SU-DHL-6 (cell line): ENCODE measurements at regions not wholly inside any gene's neighbourhood (a gene's known extent, or its start where the extent isn't known, plus 50 kb on each side); places are given as distances from the start of the nearest gene placed in this dataset.

Source experiments
- H2AFZ ChIP-seq: fragments of 200-600 bp; sonication (generic); 2 replicates; pipeline ENCODE4 v1.6.1; 2014; ENCODE audit warnings: low read depth, mild to moderate bottlenecking, moderate library complexity, mixed read lengths, antibody characterized with exemption, low read length; ENCODE audit not compliant: severe bottlenecking
- H3F3A ChIP-seq: fragments of 200-600 bp; shearing (Covaris generic); 2 replicates; pipeline ENCODE4 v1.6.0; 2016; ENCODE audit warnings: antibody characterized with exemption, mild to moderate bottlenecking; ENCODE audit not compliant: insufficient read depth
- H3K27ac ChIP-seq: fragments of 200-600 bp; sonication (generic); 2 replicates; pipeline ENCODE4 v1.5.1; 2016; ENCODE audit warnings: low read depth, mild to moderate bottlenecking, low read length, moderate library complexity, mixed read lengths
- H3K27me3 ChIP-seq: fragments of 200-600 bp; sonication (generic), shearing (Covaris generic); 2 replicates; pipeline ENCODE4 v1.6.0; 2014; ENCODE audit warnings: mild to moderate bottlenecking, low read length
- H3K36me3 ChIP-seq: fragments of 200-600 bp; sonication (generic); 2 replicates; pipeline ENCODE4 v1.6.1; 2014; ENCODE audit warnings: mild to moderate bottlenecking, low read length, mixed read lengths
- H3K4me2 ChIP-seq: fragments of 300-600, 200-600 bp; shearing (Covaris generic), sonication (generic); 2 replicates; pipeline ENCODE4 v1.6.0; 2014; ENCODE audit warnings: low read length, low read depth, mild to moderate bottlenecking; ENCODE audit not compliant: poor library complexity, severe bottlenecking
- H3K4me3 ChIP-seq: fragments of 200-600 bp; sonication (generic); 2 replicates; pipeline ENCODE4 v1.5.1; 2014; ENCODE audit warnings: antibody characterized with exemption, low read length, mild to moderate bottlenecking, mixed read lengths; ENCODE audit not compliant: insufficient read depth, poor library complexity, severe bottlenecking
- H3K79me2 ChIP-seq: fragments of 200-600 bp; sonication (generic); 2 replicates; pipeline ENCODE4 v1.6.1; 2014; ENCODE audit warnings: mild to moderate bottlenecking, low read length, moderate library complexity; ENCODE audit not compliant: insufficient read depth
- H3K9ac ChIP-seq: fragments of 200-600 bp; sonication (generic); 2 replicates; pipeline ENCODE4 v1.7.0; 2014; ENCODE audit warnings: mild to moderate bottlenecking, low read length
- H3K9me2 ChIP-seq: fragments of 200-600 bp; sonication (generic); replicated peaks from 2 replicates; pipeline ENCODE4 v1.6.1; 2014; ENCODE audit warnings: low read length; ENCODE audit not compliant: insufficient read depth
- H3K9me3 ChIP-seq: fragments of 200-600 bp; sonication (generic); 2 replicates; pipeline ENCODE4 v1.6.1; 2014; ENCODE audit warnings: low read length, mixed read lengths; ENCODE audit not compliant: insufficient read depth
- H4K20me1 ChIP-seq: fragments of 200-600 bp; sonication (generic); 2 replicates; pipeline ENCODE4 v1.6.1; 2014; ENCODE audit warnings: low read depth, mild to moderate bottlenecking, antibody characterized with exemption, low read length, moderate library complexity, mixed read lengths
- CTCF ChIP-seq: fragments of 200-600 bp; sonication (generic); IDR thresholded peaks from one replicate; pipeline ENCODE4 v1.5.1; 2017; ENCODE audit warnings: antibody characterized with exemption, mild to moderate bottlenecking, low read length, moderate library complexity; ENCODE audit not compliant: insufficient read depth, poor library complexity, severe bottlenecking
- EZH2phosphoT487 ChIP-seq: fragments of 200-600 bp; sonication (generic), shearing (Covaris generic); conservative IDR thresholded peaks from 2 replicates; pipeline ENCODE4 v1.6.1; 2018; ENCODE audit warnings: mild to moderate bottlenecking, antibody characterized with exemption, low read length, moderate library complexity, mixed read lengths

- Histone ChIP-seq H3K9me3 (no peaks in the 10 kb centered on the region), H3K4me3 (no peak overlapping the region), H3K9me2 (no peaks in the 10 kb centered on the region), H3F3A (no peaks in the 10 kb centered on the region), H2AFZ (no peak overlapping the region), H3K4me2 (no peak overlapping the region), H3K27ac (no peak overlapping the region), H3K36me3 (no peaks in the 10 kb centered on the region), H3K27me3 (no peaks in the 10 kb centered on the region), H3K9ac (no peak overlapping the region), H3K79me2 (no peaks in the 10 kb centered on the region), H4K20me1 (no peaks in the 10 kb centered on the region)
- TF ChIP-seq CTCF (no peak), EZH2phosphoT487 (no peak)
Measured at GRCh38 chr7:106606120-106606519, 54.8 kb downstream of the CCDC71L start.

DNA sequence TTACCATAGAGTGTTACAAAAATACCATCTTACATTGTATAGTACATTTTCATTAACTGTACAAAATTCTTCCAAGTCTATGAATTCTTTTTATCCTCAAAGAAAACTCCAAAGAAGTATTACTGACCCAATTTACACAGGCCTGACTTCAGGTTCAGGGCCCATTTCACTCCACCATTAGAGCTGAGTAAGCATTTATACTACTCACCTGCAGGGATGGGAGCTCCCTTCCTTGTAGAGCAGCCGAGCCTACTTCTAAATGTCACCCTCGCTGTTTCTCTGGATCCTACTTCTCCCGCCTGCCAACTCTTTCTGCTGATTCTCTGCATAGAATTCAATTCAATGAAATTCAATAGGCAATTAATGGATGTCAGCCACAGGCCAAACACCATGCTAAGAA lies 56.0 kb downstream of the CCDC71L start:
- no peaks in the 10 kb centered on the region for H4K20me1 ChIP-seq
- no peaks in the 10 kb centered on the region for H3K9me2 ChIP-seq
- H3K4me3 ChIP-seq: no peak overlapping the region
- no peak overlapping the region for H3K27ac ChIP-seq
- H3F3A ChIP-seq: no peaks in the 10 kb centered on the region
- no peak for TF ChIP-seq EZH2phosphoT487
- TF ChIP-seq CTCF: no peak
- H3K79me2 ChIP-seq: no peaks in the 10 kb centered on the region
- H2AFZ ChIP-seq: no peak overlapping the region
- H3K27me3 ChIP-seq: no peaks in the 10 kb centered on the region
- H3K9me3 ChIP-seq: no peaks in the 10 kb centered on the region
- no peak overlapping the region for H3K4me2 ChIP-seq
- H3K9ac ChIP-seq: no peak overlapping the region
- H3K36me3 ChIP-seq: no peaks in the 10 kb centered on the region

DNA sequence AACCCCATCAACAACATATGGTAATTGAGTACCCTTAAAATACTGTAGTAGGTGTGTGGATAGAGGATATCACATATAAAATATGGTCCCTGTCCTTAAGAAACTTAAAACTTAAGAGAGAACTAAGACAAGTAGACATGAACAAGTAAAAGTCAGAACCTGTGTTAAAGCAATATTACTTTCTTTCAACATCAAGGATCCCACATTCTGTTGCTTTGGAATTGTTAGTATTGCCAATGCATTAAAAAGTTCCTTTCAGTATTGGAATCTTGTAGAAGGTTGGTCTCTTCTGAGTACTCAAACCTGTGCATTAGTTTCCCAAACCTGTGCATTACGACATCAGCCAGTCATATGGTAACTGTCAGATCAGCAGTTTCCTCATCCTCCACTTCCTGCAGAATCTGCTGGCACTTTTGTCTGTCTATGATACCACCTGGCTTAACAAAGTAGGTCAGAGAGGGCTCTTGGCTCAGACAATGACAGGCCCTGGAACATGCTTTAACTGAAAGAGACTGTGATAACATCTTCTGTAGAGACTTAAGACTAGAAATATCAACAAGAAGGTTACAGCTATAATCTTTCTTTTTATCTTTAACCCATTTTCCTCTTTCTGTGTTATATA lies 56.5 kb downstream of the CCDC71L start:
- no peaks in the 10 kb centered on the region for H3K27me3 ChIP-seq
- H3K27ac ChIP-seq: no peak overlapping the region
- no peak overlapping the region for H2AFZ ChIP-seq
- no peaks in the 10 kb centered on the region for H3K9me2 ChIP-seq
- no peak overlapping the region for H3K9ac ChIP-seq
- H3K9me3 ChIP-seq: no peaks in the 10 kb centered on the region
- no peak for TF ChIP-seq EZH2phosphoT487
- no peak for TF ChIP-seq CTCF
- H4K20me1 ChIP-seq: no peaks in the 10 kb centered on the region
- H3K4me3 ChIP-seq: no peak overlapping the region
- no peaks in the 10 kb centered on the region for H3F3A ChIP-seq
- H3K4me2 ChIP-seq: no peak overlapping the region
- H3K79me2 ChIP-seq: no peaks in the 10 kb centered on the region
- H3K36me3 ChIP-seq: no peaks in the 10 kb centered on the region
